HG02588 (cell line): ENCODE measurements at regions not wholly inside any gene's neighbourhood (a gene's known extent, or its start where the extent isn't known, plus 50 kb on each side); places are given as distances from the start of the nearest gene placed in this dataset.

Experiments
- ATAC-seq: cut with Tn5 transposase; IDR thresholded peaks from one replicate; pipeline ENCODE4 v1.9.1; 2021; ENCODE audit warnings: mild to moderate bottlenecking, moderate library complexity; ENCODE audit not compliant: unreplicated experiment

- no peak for ATAC-seq
Observed at GRCh38 chr3:83890039-83890762, 1068.6 kb upstream of the CADM2 start.

- no peak for ATAC-seq
Observed at GRCh38 chr3:83890763-83891135, 1068.0 kb upstream of the CADM2 start.

- ATAC-seq = no peak
Observed at GRCh38 chr3:83894223-83894622, 1064.6 kb upstream of the CADM2 start.

GRCh38 chr3:83895892-83896291 lies 1062.9 kb upstream of the CADM2 start:
- ATAC-seq = no peak

- ATAC-seq = no peak
Observed at GRCh38 chr3:83902787-83903533, 1055.8 kb upstream of the CADM2 start.

GRCh38 chr3:83913381-83913780 lies 1045.4 kb upstream of the CADM2 start:
- no peak for ATAC-seq

- no peak for ATAC-seq
Observed at GRCh38 chr3:83926291-83926690, 1032.5 kb upstream of the CADM2 start.

- ATAC-seq = no peak
Observed at GRCh38 chr3:83928391-83928790, 1030.4 kb upstream of the CADM2 start.

- ATAC-seq = no peak
Observed at GRCh38 chr3:83928903-83929302, 1029.9 kb upstream of the CADM2 start.

- peak; percentile 61 for ATAC-seq
Observed at GRCh38 chr3:83934192-83935021, 1024.4 kb upstream of the CADM2 start.

GRCh38 chr3:83938491-83938890 lies 1020.3 kb upstream of the CADM2 start:
- ATAC-seq = no peak

- no peak for ATAC-seq
Observed at GRCh38 chr3:83941990-83942745, 1016.6 kb upstream of the CADM2 start.

GRCh38 chr3:83946049-83946448 lies 1012.7 kb upstream of the CADM2 start:
- ATAC-seq = no peak

GRCh38 chr3:83946554-83946953 lies 1012.2 kb upstream of the CADM2 start:
- ATAC-seq = no peak

GRCh38 chr3:83948771-83949170 lies 1010.0 kb upstream of the CADM2 start:
- no peak for ATAC-seq

- ATAC-seq = no peak
Observed at GRCh38 chr3:83953417-83954089, 1005.2 kb upstream of the CADM2 start.

GRCh38 chr3:83956431-83956830 lies 1002.4 kb upstream of the CADM2 start:
- ATAC-seq = no peak

- ATAC-seq = no peak
Observed at GRCh38 chr3:83968356-83968755, 990.4 kb upstream of the CADM2 start.

- no peak for ATAC-seq
Observed at GRCh38 chr3:83971666-83972065, 987.1 kb upstream of the CADM2 start.

- no peak for ATAC-seq
Observed at GRCh38 chr3:84008623-84009022, 950.2 kb upstream of the CADM2 start.
